CD4-positive, alpha-beta T cell treated with Interleukin-21 for 1 hour (primary cell): ENCODE measurements at regions not wholly inside any gene's neighbourhood (a gene's known extent, or its start where the extent isn't known, plus 50 kb on each side); places are given as distances from the start of the nearest gene placed in this dataset.
"Not testable (repeated sequence)": the region's sequence is repeated elsewhere in the genome, so short reads cannot be mapped to it uniquely, and the experiment has no call there.

Experiments
- DNase-seq: peaks from one replicate; pipeline ENCODE4 v3.0.0-alpha.2; 2020

- no peak for DNase-seq
Measured at GRCh38 chr11:28858076-28858475, 749.9 kb downstream of the METTL15 start.

DNA sequence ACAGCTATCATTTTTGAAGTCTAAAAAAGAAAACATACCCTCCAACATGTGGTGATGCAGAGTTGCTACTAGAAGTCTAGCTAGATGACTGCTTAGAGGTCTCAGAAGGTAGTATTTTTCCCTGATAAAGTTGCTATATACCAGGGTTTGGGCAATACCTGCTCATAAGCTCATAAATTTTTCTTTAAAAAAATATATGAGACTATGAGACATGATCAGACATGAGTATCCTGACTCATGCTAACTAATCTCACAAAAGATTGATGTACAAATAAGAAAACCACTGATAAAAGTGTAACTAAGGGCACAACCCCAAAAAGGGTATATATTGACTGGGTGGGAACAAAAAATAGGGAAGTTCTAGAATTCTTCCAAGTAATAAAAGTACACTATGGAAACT is 740.9 kb downstream of the METTL15 start:
- no peak for DNase-seq

- DNase-seq, result no peak
Measured at GRCh38 chr11:28842716-28843115, 734.5 kb downstream of the METTL15 start.

DNA sequence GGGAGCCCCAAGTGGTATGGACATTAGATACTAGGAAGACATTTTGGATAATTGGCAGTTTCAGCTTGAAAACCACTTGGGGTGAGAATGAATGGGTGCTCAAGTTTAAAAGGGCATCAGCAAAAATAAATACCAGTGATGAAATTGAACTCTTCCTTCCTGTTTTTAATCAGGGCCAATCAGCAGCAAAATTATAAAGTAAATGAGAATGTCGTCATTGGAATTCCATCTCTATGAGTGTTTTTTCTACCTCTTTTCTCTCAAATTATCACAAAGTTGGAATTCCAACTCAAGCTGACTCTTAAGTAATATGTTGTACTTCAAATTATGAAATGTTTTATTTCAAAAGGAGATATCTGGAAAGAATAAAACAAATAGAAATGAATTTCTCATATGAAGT is 730.6 kb downstream of the METTL15 start:
- no peak for DNase-seq

GRCh38 chr11:28837599-28837998 is 729.4 kb downstream of the METTL15 start:
- DNase-seq, result no peak

DNA sequence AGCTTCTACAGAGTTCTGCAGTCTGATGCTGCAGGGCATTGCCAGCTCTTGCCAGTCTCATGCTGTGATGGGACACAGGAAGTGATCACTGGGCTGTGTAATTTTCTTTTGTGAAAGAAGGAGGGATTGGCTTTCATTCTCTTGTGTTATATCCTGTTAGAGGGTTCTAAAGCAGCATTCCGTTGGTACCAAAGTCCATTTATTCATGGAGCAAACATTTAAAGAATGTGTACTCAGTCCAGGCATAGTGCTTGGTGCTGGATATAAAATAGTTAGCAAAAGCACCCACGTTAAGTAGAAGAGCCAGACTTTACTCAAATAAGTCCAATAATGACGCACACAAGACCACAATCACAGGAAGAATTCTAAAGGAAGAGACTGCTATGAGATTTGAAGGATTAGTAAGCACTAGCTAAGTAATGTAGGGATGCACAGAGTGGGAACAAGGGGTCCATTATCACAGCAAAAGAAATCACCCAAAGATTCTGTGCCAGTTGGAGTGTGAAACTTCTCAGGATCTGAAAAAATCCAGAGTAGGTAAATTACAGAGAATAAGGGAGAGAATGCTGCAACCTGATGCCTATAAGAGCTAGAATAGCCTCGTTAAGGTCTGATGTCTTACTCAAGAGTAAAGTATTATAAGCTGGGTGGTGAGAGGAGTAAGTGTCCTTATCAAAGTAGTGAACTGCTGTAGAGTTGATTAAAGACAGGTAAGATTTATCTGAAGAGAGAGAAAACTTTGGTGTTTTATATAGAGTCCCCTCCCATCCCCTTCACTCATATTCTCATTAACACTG is 728.3 kb downstream of the METTL15 start:
- DNase-seq, result no peak

GRCh38 chr11:28835790-28836189 is 727.6 kb downstream of the METTL15 start:
- no peak for DNase-seq

DNA sequence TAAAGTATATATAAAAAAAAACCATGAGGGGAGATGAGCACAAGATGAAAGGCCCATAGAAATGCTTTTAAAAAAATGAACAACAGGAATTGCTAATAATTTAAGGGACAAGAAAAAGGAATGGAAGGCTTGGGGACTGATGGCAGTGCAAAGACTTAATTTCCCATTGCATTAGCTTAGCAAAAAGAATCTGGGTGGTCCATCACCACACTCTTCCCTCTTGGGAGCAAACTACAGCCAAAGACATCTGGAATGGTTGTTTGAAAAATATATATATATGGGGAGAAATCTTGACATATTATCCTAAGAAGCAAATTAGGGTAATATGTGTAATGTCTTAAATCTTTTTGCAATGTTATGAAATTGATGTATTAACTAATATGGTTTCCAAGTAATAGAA is 727.1 kb downstream of the METTL15 start:
- DNase-seq, result no peak

- no peak for DNase-seq
Measured at GRCh38 chr11:28834877-28835276, 726.7 kb downstream of the METTL15 start.

DNA sequence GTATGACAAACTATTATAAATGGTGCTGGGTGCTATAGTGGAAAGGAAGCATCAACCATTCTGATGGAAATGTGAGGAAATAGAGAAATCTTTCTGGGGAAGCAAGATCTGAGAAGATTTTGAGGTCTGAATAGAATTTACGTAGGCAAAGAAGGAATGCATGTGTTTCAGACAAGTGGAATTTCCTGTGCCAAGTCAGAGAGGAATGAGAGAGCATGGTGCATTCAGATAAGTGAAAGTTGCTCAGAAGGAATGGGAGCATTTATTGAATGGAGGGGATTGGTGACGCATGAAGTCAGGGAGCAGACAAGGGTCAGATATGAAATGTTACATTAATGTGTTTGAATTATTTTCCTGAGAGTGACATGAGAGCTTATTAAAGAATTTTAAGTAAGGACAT is 725.5 kb downstream of the METTL15 start:
- DNase-seq, result no peak

DNA sequence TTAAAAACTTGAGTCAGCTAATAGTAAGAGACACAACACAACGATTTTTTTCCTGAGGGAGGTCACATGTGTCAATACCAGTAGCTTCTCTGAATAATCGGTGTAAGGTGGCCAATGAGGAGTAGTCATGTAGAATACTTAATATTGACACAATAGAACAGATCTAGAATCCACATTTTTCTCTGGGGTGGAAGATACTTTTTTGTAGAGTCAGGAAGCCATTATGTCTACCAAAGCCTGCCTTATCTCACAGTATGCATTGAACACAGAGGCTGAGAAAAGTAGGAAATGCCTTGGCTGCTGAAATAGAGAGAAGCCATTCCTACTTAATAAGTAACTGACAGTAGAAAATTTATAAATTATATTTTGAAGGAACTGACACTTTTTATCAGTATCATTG is 725.0 kb downstream of the METTL15 start:
- no peak for DNase-seq

DNA sequence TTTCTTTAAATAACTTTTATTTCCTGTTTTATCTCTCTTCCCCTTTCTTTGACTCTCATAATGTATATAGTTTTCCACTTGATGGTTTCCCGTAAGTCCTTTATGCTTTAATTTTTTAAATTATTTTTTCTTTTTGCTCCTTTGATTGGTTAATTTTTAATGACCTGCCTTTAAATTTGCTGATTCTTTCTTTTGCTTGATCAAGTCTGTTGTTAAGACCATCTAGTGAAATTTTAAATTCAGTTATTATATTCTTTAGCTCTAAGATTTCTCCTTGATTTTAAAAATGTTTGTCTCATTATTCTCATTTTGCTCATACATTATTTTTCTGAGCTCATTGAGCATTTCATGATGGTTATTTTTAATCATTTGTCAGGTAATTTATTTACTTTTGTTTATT is 718.6 kb downstream of the METTL15 start:
- DNase-seq, result no peak

- no peak for DNase-seq
Measured at GRCh38 chr11:28822576-28822975, 714.4 kb downstream of the METTL15 start.

DNA sequence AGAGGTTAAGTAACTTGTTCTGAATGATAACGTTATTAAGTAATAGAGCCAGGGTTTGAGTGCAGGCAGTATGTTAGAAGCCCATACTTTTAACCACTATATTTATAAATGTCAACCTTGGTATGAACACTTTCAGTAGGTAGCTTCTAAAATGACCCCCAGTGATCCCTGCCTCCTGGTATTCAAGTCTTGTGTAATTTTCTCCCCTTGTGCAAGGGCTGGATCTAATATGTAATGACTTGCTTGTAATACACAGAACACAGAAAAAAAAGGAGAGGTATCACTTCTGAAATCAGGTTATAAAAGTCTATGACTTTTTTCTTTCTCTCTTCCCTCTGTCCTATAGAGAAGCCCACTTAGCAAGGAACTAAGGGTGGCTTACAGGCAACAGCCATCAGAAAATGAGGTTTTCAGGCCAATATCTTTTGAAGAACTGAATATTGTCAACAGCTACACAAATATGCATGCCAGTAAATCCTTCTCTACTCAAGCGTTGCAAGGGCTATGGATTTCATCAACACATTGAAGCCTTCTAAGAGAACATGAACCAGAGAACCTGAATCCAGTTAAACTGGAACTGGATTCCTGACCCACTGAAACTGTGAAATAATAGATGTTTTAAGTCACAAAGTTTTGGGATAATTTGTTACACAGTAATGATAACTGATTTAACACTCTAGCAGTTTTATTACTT is 712.3 kb downstream of the METTL15 start:
- no peak for DNase-seq

- DNase-seq, result no peak
Measured at GRCh38 chr11:28819741-28820140, 711.6 kb downstream of the METTL15 start.

DNA sequence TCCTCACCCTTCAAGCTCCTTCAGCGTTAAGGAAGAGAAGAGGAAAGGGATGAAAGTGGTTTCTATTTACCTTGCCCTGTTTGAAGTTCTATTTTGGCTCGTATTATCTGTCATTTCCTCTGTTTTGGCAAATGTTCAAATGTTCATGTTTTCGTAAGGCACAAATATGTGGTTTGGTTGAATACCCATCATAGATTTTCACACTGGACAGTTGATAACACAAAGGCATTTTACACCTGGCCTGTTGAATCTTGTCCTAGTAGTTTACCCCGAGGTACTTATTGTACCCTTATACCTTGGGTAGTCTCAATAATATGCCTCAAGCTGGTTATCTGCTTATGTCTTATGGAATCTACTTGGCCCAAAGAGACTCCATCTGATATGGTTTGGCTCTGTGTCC is 706.9 kb downstream of the METTL15 start:
- no peak for DNase-seq

- DNase-seq, result no peak
Measured at GRCh38 chr11:28808771-28809170, 700.6 kb downstream of the METTL15 start.

DNA sequence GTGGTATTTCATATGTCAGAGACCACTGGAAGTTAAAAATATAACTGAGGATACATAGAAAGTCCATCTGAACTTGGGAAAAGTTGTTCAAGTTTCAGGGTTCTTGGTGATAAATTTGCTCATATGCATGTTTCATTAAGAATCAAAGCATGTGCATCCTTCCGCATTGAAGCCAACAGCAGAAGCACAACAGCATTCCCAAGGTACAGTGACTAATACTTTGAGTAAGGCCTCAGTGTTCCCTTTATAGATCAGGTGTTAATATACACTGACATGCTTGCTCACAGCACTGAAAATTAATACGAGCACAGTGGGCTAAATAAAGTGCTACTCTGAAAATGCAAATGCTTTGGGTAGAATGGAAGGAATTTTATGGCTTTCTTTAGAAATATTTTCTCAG is 691.1 kb downstream of the METTL15 start:
- DNase-seq, result no peak

- DNase-seq, result no peak
Measured at GRCh38 chr11:28798286-28798685, 690.1 kb downstream of the METTL15 start.

- DNase-seq, result no peak
Measured at GRCh38 chr11:28797536-28797935, 689.3 kb downstream of the METTL15 start.

DNA sequence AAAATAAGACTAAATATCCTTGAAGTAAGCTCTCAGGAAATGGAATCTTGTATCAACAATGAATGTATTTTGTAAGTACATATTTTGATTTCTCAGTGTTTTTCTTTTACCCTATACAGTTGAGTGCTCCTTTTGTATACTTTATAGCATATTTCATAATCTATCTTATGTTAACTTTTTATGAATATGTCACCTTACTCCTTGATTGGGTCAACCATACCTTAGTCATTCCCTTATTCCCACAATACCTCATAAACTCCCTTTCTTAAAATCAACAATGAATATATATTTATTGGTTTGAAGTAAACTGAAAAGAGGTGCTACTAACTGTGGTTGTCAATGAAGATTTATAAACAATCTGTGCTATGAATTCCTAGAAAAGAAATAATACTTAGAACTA is 686.2 kb downstream of the METTL15 start:
- no peak for DNase-seq

DNA sequence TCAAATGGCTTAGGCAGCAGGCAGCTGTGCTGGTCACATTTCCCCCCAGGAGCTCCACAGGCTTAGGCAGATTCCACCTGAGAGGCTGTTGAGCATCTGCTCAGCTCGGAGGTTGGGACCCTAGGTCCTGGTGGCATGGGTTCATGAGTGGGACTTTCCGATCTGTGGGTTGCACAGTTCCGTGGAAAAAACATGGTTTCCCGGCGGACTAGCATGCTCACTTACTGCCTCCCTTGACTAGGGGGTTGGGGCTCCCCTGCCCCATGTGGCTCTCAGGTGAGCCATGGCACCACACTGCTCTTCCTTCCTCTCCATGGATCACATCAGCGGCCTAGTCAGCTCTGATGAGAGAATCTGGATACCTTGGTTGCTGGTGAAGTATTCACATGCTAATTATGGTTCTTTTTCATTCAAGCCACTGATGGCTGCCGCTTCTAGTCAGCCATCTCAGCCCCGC is 685.1 kb downstream of the METTL15 start:
- no peak for DNase-seq

DNA sequence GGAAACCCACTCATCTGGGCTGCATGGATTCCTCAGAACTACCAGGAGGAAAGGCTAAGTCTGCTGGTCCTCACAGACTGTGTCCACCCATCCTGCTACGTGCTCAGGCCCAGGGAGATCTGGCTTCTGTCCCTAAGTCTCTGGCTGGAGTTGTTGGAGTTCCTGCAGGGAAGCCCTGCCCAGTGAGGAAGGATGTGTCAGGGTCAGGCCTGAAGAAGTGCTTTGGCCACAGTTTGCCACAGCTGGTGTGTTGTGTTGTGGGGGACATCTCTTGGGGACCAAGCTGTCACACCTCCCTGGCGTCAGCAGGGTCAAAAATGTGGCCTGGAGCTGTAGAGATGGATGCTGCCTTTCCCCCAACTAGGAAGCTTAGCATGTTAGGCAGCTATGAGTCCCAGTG is 684.7 kb downstream of the METTL15 start:
- DNase-seq, result no peak

- not testable (repeated sequence) for DNase-seq
Measured at GRCh38 chr11:28787897-28788296, 679.7 kb downstream of the METTL15 start.

- DNase-seq, result no peak
Measured at GRCh38 chr11:28777126-28777525, 668.9 kb downstream of the METTL15 start.
